ENCODE measurements at regions not wholly inside any gene's neighbourhood (a gene's known extent, or its start where the extent isn't known, plus 50 kb on each side); places are given as distances from the start of the nearest gene placed in this dataset.

- DNase-seq: no peak
Measured at GRCh38 chr14:48842785-48843184, 743.4 kb downstream of the RPS29 start.

GRCh38 chr14:48826058-48826457, 760.1 kb downstream of the RPS29 start:
- DNase-seq: no peak

GRCh38 chr14:48814562-48814961, 771.6 kb downstream of the RPS29 start:
- no peak for DNase-seq

GRCh38 chr14:48805315-48805714, 780.9 kb downstream of the RPS29 start:
- DNase-seq: no peak

GRCh38 chr14:48792376-48793024, 793.7 kb downstream of the RPS29 start:
- no peak for DNase-seq

- DNase-seq: no peak
Measured at GRCh38 chr14:48788771-48789170, 797.4 kb downstream of the RPS29 start.

GRCh38 chr14:48786498-48786897, 799.7 kb downstream of the RPS29 start:
- DNase-seq: no peak

- no peak for DNase-seq
Measured at GRCh38 chr14:48771717-48772116, 814.5 kb downstream of the RPS29 start.

GRCh38 chr14:48751293-48751692, 834.9 kb downstream of the RPS29 start:
- DNase-seq: no peak

- DNase-seq: no peak
Measured at GRCh38 chr14:48748151-48748675, 838.0 kb downstream of the RPS29 start.

- no peak for DNase-seq
Measured at GRCh38 chr14:48747561-48748089, 838.6 kb downstream of the RPS29 start.

GRCh38 chr14:48744202-48744601, 842.0 kb downstream of the RPS29 start:
- DNase-seq: no peak

- DNase-seq: no peak
Measured at GRCh38 chr14:48738186-48738925, 847.8 kb downstream of the RPS29 start.

GRCh38 chr14:48735607-48736006, 850.6 kb downstream of the RPS29 start:
- DNase-seq: no peak

GRCh38 chr14:48731260-48731659, 854.9 kb downstream of the RPS29 start:
- no peak for DNase-seq

GRCh38 chr14:48726080-48726642, 860.0 kb downstream of the RPS29 start:
- DNase-seq: no peak

- DNase-seq: no peak
Measured at GRCh38 chr14:48725051-48725734, 861.0 kb downstream of the RPS29 start.

GRCh38 chr14:48723841-48724495, 862.2 kb downstream of the RPS29 start:
- DNase-seq: no peak

GRCh38 chr14:48714366-48714765, 871.8 kb downstream of the RPS29 start:
- DNase-seq: no peak

GRCh38 chr14:48710133-48710532, 876.0 kb downstream of the RPS29 start:
- DNase-seq: no peak

GRCh38 chr14:48709277-48709785, 876.8 kb downstream of the RPS29 start:
- DNase-seq: no peak

GRCh38 chr14:48704639-48705038, 881.5 kb downstream of the RPS29 start:
- no peak for DNase-seq

Measured in NCI-H524 (cell line).